IPS DF 19.7 (cell line): ENCODE measurements at regions not wholly inside any gene's neighbourhood (a gene's known extent, or its start where the extent isn't known, plus 50 kb on each side); places are given as distances from the start of the nearest gene placed in this dataset.
"Not testable (repeated sequence)": the region's sequence is repeated elsewhere in the genome, so short reads cannot be mapped to it uniquely, and the experiment has no call there.

ENCODE experiments used
- DNase-seq: peaks from one replicate; pipeline ENCODE4 v3.0.0-alpha.2; 2013; ENCODE audit warnings: low read depth, low spot score

GRCh38 chr18:35871337-35871736, 101.1 kb upstream of the RMP24 start:
- DNase-seq, result no peak

DNA sequence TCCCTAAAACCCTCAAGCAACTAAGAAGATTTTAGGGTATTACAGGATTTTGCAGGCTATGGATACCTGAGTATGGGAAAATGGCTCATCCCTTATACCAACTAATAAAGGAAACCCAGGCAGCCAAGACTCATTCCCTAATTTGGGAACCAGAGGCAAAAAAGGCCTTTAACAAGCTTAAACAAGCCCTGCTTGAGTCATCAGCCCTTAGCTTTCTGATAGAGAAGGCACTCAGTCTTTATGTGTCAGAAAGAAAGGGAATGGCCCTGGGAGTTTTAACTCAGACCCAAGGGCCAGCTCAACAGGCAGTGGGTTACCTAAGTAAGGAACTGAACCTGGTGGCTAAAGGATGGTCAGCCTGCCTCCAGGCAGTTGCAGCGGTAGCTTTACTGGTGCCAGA, 96.9 kb upstream of the RMP24 start:
- no peak for DNase-seq

DNA sequence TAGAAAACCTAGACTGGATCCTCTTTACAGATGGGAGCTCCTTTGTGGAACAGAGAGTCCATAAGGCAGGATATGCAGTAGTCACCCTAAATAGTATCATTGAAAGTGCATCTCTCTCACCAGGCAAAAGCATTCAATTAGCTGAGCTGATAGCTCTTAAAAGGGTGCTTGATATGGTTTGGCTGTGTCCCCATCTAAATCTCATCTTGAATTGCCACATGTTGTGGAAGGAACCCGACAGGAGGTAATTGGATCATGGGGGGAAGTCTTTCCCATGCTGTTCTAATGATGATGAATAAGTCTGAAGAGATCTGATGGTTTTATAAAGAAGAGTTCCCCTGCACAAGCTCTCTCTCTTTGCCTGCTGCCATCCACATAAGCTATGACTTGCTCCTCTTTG, 96.2 kb upstream of the RMP24 start:
- no peak for DNase-seq

DNA sequence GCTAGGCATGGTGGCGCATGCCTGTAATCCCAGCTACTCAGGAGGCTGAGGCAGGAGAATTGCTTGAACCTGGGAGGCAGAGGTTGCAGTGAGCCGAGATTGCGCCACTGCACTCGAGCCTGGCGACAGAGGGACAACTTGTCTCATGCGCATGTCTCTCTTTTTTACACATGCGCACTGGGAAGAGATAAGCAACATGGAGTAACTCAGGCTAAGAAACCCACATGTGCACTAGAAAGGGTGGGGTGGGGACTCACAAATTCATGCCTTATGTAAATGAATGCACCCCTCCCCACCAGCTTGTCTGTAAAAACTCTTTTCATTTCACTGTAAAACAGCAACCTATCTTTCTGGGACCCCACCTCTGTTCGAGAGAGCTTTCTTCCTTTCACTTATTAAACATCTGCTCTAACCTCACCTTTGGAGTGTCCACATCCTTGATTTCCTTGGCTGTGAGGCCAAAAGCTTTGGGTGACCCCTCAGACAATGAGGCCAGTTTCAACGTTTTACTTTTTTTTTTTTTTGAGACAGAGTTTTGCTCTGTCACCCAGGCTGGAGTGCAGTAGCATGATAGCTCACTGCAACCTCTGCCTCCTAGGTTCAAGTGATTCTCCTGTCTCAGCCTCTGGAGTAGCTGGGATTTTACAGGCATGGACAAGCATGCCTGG, 91.6 kb upstream of the RMP24 start:
- no peak for DNase-seq

- DNase-seq, result no peak
These were observed 84.2 kb upstream of the RMP24 start for GRCh38 chr18:35888329-35888728.

- DNase-seq, result no peak
These were observed 82.8 kb upstream of the RMP24 start for GRCh38 chr18:35889677-35890076.

DNA sequence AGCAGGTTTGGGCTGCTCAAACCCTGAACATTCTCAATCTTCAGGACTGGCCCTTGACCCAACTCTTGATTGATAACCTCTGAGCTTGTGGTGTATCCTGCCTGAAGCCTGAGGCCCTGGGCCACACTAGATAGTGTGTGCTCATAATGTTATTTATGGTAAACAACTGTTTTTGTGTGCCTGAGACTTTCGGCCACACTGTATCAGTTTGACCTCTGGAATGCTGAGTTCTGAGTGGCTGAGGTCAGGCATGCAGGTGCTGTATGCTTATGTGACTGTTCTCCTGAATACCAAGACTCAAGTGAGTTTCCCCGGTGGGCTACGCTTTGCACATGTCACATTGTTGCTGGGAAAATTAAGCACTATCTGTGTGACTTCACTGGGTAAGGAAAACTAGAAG, 82.2 kb upstream of the RMP24 start:
- DNase-seq, result no peak

DNA sequence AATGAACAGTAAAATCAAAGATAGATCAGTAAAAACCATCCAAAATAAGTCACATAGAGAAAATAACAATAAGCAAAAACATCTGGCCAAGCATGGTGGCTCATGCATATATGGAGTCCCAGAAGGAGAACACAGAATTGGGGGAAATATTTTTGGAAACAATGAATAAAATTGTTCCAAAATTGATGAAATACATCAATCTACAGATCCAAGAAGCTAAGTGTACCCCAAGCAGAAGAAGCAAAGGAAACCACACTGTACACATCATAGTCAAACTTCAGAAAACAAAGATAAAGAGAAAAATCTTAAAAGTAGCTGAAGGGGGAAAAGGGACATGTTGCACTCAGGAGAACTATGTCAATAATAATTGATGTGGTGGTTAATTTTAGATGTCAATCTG, 80.4 kb upstream of the RMP24 start:
- DNase-seq, result no peak

DNA sequence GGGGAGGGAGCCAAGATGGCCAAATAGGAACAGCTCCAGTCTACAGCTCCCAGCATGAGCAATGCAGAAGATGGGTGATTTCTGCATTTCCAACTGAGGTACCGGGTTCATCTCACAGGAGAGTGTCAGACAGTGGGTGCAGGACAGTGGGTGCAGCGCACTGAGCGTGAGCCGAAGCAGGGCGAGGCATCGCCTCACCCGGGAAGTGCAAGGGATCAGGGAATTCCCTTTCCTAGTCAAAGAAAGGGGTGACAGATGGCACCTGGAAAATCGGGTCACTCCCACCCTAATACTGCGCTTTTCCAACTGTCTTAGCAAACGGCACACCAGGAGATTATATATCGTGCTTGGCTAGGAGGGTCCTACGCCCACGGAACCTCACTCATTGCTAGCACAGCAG, 75.0 kb upstream of the RMP24 start:
- not testable (repeated sequence) for DNase-seq

DNA sequence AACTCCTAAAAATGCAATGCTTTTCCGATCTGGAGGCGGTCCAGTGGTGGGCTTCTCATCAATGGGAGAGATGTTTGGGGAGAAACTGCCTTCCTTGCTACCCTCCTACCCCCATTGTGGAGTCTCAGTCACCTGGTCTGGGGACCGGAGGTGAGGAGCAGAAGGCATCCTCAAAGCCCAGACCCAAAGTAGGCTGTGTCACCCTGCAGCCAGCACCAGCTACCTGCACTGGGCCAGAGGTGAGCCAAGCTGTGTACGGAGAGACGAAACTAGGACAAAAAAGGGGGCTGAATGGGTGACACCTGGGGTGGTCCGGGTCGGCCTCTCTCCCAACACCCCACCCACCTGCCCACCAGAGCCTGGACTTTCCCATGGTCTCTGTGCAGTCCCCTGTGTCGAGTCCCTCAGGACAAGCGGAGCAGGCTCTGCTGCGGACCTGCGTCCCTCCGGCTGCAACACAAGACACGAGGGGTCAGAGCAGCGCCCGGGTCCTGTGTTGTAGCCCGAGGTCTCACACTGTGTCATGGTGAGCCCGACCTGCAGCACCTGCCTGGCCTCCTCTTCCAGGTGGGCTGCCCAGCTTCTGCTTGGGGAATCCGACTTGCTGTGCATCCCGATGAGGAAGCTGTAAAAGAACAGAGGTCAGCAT, 68.0 kb upstream of the RMP24 start:
- no peak for DNase-seq

DNA sequence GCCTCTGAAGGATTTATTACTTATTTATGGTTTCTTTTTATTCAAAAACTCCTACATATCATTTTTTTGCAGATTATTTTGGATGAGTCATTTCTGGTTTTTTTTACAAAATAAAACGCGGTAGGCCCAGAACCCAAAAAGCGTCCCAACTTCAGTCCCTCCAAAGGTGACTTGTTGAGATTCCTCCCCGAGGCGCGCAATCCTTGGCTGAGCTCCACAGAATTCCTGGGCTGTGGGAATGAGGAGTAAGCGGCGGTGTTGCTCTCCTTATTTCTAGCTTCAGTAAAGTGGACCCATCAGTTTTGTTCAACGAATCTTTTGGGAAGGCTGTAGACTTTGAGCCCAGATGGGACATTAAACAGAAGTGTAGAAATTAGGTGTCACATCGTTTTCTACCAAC, 67.0 kb upstream of the RMP24 start:
- no peak for DNase-seq

GRCh38 chr18:35906291-35906690, 66.2 kb upstream of the RMP24 start:
- DNase-seq, result not testable (repeated sequence)

DNA sequence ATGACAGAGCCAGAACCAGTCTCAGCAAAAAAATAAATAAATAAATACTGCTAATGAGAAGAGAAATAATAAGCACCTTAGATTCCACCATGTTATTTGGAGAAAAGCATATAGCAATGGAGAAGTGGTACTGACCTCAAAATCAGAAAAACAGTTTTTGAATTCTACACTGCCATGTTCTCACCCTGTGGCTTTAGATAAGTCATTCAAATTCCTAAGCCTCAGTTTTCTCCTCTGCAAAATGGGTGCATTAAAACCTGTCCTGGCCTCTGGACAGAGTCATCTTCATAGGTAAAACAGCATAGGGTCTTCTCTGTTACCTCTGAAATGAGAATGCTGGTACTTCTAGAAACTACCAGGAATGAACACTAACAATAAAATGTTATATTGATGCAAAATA, 62.2 kb upstream of the RMP24 start:
- no peak for DNase-seq

- DNase-seq, result no peak
These were observed 60.1 kb upstream of the RMP24 start for GRCh38 chr18:35912332-35912731.

- DNase-seq, result no peak
These were observed 57.4 kb upstream of the RMP24 start for GRCh38 chr18:35915056-35915455.

DNA sequence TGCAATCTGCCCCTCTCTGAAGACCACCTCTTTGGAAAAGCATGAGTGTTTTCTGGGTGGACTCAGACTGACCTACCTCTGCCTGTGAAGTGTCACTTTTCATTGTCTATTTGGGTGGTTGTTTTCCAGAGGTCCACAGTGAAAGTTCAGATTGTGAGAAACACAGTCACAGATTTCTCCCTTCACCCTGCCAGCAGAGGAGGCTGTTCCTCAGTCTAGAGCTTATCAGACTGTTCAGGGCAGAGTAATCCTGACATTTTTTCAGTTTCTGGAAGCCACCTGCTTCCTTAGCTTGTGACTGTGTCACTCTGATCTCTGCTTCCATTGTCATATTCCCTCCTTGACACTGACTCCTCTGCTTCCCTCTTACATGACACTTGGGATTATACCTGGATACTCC, 55.4 kb upstream of the RMP24 start:
- DNase-seq, result no peak

GRCh38 chr18:35918564-35918963, 53.9 kb upstream of the RMP24 start:
- no peak for DNase-seq

- DNase-seq, result no peak
These were observed 53.3 kb upstream of the RMP24 start for GRCh38 chr18:35919179-35919578.

GRCh38 chr18:35920623-35921022, 51.9 kb upstream of the RMP24 start:
- no peak for DNase-seq
